ENCODE measurements at regions not wholly inside any gene's neighbourhood (a gene's known extent, or its start where the extent isn't known, plus 50 kb on each side); places are given as distances from the start of the nearest gene placed in this dataset.
A peak's percentile ranks its signal among the peaks of the same experiment; 100 is the strongest.

DNA sequence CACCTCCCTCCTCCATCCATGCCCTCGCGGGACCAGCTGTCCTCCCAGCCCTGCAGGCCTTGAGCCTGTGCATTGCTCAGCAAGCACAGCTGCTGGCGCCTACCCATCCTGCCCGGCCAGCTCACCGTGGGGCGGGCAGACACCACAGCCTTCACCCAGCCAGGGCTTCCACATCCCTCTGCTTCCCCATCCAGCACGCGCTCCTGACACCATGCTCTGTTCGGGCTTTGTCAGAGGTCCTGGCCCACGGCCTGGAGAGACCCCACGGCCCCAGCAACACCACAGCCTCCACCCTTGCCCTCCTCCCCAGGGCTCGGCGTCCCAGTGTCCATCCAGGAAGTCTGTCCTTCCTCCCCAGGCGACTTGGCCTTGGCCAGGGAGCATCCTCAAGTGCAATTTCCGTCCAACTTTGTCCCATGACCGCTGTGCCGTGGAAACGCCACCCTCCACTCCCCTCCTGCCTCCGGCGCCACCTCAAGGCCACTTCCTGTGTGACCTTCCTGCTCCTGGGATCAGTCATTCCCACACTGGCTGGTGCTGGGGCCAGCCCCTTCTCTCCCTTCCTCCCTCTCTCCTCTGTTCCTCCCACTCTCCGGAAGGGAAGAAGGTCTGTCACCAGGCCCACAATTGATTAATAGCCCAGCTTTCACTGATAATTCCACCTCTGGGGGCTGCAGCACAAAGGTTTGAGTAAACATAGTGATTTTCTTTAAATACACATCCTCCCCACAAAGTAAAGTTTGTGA, 71.5 kb upstream of the SMNDC1 start (continued):
- TF ChIP-seq, protein P1, sequence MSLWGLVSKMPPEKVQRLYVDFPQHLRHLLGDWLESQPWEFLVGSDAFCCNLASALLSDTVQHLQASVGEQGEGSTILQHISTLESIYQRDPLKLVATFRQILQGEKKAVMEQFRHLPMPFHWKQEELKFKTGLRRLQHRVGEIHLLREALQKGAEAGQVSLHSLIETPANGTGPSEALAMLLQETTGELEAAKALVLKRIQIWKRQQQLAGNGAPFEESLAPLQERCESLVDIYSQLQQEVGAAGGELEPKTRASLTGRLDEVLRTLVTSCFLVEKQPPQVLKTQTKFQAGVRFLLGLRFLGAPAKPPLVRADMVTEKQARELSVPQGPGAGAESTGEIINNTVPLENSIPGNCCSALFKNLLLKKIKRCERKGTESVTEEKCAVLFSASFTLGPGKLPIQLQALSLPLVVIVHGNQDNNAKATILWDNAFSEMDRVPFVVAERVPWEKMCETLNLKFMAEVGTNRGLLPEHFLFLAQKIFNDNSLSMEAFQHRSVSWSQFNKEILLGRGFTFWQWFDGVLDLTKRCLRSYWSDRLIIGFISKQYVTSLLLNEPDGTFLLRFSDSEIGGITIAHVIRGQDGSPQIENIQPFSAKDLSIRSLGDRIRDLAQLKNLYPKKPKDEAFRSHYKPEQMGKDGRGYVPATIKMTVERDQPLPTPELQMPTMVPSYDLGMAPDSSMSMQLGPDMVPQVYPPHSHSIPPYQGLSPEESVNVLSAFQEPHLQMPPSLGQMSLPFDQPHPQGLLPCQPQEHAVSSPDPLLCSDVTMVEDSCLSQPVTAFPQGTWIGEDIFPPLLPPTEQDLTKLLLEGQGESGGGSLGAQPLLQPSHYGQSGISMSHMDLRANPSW (CRISPR knock-in tag; IDR thresholded peaks at IDR 0.05; ENCODE audit: borderline replicate concordance): no peak
- TF ChIP-seq, protein P2, sequence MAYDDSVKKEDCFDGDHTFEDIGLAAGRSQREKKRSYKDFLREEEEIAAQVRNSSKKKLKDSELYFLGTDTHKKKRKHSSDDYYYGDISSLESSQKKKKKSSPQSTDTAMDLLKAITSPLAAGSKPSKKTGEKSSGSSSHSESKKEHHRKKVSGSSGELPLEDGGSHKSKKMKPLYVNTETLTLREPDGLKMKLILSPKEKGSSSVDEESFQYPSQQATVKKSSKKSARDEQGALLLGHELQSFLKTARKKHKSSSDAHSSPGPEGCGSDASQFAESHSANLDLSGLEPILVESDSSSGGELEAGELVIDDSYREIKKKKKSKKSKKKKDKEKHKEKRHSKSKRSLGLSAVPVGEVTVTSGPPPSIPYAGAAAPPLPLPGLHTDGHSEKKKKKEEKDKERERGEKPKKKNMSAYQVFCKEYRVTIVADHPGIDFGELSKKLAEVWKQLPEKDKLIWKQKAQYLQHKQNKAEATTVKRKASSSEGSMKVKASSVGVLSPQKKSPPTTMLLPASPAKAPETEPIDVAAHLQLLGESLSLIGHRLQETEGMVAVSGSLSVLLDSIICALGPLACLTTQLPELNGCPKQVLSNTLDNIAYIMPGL (CRISPR knock-in tag; IDR thresholded peaks at IDR 0.05; ENCODE audit: borderline replicate concordance in 1 of 2, low read depth in 1 of 2): 0 out of 4 replicates have a peak, but pooled peaks of 1 of the 2 experiments have one; percentile 18
- TF ChIP-seq EP300 (IDR thresholded peaks at IDR 0.05; ENCODE audit: low read depth in 2 of 2, low read length in 2 of 2) (no peak), EP300 (CRISPR knock-in tag; IDR thresholded peaks at IDR 0.05; ENCODE audit: borderline replicate concordance) (peak; percentile 37; the same call in 1 of the 2 replicates), ZNF792 (CRISPR knock-in tag; IDR thresholded peaks at IDR 0.05) (0 out of 2 replicates have a peak, but pooled peaks have one; percentile 34), ZNF546 (CRISPR knock-in tag; conservative IDR thresholded peaks at IDR 0.05) (no peak), TARDBP (CRISPR knock-in tag; IDR thresholded peaks at IDR 0.05) (no peak), RARA (CRISPR knock-in tag; IDR thresholded peaks at IDR 0.05) (peak; percentile 75), FOXC1 (CRISPR knock-in tag; IDR thresholded peaks at IDR 0.05; ENCODE audit: borderline replicate concordance) (no peak), SIX1 (CRISPR knock-in tag; IDR thresholded peaks at IDR 0.05; ENCODE audit: borderline replicate concordance) (no peak), KLF9 (CRISPR knock-in tag; IDR thresholded peaks at IDR 0.05; ENCODE audit: low read depth) (no peak), POLR2AphosphoS5 (IDR thresholded peaks at IDR 0.05; ENCODE audit: low read depth, low read length) (no peak)
- TF ChIP-seq, protein P3, sequence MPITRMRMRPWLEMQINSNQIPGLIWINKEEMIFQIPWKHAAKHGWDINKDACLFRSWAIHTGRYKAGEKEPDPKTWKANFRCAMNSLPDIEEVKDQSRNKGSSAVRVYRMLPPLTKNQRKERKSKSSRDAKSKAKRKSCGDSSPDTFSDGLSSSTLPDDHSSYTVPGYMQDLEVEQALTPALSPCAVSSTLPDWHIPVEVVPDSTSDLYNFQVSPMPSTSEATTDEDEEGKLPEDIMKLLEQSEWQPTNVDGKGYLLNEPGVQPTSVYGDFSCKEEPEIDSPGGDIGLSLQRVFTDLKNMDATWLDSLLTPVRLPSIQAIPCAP (CRISPR knock-in tag; IDR thresholded peaks at IDR 0.05; ENCODE audit: low read depth): no peak
- TF ChIP-seq, protein P4, sequence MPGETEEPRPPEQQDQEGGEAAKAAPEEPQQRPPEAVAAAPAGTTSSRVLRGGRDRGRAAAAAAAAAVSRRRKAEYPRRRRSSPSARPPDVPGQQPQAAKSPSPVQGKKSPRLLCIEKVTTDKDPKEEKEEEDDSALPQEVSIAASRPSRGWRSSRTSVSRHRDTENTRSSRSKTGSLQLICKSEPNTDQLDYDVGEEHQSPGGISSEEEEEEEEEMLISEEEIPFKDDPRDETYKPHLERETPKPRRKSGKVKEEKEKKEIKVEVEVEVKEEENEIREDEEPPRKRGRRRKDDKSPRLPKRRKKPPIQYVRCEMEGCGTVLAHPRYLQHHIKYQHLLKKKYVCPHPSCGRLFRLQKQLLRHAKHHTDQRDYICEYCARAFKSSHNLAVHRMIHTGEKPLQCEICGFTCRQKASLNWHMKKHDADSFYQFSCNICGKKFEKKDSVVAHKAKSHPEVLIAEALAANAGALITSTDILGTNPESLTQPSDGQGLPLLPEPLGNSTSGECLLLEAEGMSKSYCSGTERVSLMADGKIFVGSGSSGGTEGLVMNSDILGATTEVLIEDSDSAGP (CRISPR knock-in tag; IDR thresholded peaks at IDR 0.05; ENCODE audit: borderline replicate concordance): peak; percentile 56
- TF ChIP-seq, protein P5, sequence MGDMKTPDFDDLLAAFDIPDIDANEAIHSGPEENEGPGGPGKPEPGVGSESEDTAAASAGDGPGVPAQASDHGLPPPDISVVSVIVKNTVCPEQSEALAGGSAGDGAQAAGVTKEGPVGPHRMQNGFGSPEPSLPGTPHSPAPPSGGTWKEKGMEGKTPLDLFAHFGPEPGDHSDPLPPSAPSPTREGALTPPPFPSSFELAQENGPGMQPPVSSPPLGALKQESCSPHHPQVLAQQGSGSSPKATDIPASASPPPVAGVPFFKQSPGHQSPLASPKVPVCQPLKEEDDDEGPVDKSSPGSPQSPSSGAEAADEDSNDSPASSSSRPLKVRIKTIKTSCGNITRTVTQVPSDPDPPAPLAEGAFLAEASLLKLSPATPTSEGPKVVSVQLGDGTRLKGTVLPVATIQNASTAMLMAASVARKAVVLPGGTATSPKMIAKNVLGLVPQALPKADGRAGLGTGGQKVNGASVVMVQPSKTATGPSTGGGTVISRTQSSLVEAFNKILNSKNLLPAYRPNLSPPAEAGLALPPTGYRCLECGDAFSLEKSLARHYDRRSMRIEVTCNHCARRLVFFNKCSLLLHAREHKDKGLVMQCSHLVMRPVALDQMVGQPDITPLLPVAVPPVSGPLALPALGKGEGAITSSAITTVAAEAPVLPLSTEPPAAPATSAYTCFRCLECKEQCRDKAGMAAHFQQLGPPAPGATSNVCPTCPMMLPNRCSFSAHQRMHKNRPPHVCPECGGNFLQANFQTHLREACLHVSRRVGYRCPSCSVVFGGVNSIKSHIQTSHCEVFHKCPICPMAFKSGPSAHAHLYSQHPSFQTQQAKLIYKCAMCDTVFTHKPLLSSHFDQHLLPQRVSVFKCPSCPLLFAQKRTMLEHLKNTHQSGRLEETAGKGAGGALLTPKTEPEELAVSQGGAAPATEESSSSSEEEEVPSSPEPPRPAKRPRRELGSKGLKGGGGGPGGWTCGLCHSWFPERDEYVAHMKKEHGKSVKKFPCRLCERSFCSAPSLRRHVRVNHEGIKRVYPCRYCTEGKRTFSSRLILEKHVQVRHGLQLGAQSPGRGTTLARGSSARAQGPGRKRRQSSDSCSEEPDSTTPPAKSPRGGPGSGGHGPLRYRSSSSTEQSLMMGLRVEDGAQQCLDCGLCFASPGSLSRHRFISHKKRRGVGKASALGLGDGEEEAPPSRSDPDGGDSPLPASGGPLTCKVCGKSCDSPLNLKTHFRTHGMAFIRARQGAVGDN (CRISPR knock-in tag; IDR thresholded peaks at IDR 0.05): peak; percentile 61
- TF ChIP-seq, protein P6, sequence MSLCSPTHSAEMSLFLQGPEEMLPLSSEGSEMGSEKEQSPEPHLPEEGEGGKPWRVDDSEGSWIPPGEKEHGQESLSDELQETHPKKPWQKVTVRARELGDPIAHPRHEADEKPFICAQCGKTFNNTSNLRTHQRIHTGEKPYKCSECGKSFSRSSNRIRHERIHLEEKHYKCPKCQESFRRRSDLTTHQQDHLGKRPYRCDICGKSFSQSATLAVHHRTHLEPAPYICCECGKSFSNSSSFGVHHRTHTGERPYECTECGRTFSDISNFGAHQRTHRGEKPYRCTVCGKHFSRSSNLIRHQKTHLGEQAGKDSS (CRISPR knock-in tag; IDR thresholded peaks at IDR 0.05; ENCODE audit: borderline replicate concordance, low read depth): no peak

All from HepG2 (cell line).